Right lung (tissue), 2 donors: ENCODE measurements at regions not wholly inside any gene's neighbourhood (a gene's known extent, or its start where the extent isn't known, plus 50 kb on each side); places are given as distances from the start of the nearest gene placed in this dataset.
"Not testable (repeated sequence)": the region's sequence is repeated elsewhere in the genome, so short reads cannot be mapped to it uniquely, and the experiment has no call there.

Experiments
- DNase-seq, 2 donors: peaks; one replicate each; pipeline ENCODE4 v3.0.0-alpha.2; 2013

DNA sequence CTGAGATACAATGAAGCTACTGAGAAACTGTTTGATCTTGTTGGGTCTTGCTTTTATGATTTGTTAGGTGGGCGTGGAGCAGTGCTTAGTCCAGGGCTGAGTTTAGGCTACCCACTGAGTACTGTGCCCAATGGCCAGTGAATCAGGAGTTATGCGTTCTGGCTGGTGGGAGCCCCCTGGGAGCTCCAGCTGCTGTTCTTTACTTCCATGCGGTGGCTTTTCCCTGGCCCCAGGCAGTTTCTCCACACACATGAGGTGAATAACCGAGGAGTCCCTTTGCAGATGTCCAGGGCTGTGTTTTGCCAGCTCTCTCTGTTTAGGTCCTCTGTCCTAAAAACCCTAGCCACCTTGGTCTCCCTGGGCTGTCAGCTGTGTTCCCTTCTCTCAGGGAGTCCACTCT, 106.5 kb downstream of the KLF13 start:
- no peak for DNase-seq

DNA sequence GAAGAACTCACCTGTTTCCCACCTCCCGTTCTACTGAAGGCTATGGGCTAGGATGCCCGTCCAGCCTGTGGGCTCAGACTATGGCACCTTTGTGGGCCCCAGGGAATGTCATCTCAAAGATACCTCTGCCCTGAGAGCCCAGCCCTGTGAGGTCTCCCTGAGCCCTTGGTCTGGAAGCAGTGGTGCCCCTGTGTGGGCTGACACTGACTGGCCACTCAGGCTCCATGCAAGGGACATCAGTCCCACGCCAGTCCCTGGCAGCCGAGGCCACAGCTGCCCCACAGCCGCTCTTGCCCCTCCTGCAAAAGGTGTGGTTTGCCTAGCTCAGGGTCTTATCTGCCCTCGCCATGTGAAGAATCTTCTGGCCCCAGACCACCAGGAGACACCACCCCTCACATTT, 106.9 kb downstream of the KLF13 start:
- no peak for DNase-seq

DNA sequence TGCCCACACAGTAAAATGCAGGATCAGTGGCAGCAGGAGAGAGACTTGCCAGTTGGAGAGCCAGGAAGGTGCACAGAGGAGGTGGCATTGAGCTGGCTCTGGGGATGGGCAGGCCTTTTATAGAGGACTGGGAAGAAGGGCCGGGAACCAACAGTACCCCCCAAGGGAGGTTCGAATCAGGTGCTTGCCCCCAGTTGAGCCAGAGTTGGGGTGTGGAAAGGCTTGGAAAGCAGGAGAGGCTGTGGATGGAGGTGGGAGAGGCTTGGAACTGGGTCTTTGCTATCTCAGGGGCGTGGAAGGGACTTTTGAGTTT, 107.6 kb downstream of the KLF13 start:
- DNase-seq: no peak

DNA sequence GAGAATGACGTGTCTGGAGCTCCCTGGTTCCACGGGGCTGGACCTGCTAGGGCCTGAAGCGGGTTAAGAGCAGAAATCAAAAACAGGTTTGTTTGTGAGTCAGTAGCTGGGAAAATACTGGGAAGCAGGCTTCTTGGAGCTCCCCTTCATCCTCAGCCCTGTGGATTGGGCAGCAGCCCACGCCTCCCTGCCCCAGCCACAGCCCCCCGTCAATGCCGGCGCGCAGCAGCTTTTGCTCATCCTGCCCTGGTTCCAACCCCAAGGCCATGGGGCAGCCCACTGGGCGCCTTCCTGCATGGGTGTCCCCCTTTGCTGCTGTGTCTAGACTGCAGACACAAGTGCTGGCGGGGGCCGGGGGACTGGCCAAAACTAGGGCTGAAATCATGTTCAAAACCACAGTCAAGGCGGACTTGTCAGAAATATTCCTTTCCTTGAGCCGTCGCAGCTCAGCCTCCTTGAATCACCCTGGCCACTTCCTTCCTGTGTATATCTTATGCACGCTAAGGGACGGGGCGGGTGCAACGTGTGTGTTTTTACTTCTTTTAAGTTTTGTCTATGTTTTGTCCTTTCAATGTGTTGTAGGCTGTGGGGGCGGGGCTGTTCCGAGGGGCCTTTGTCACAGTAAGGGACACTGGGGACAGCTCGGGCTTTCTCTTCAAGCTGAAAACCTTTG, 108.1 kb downstream of the KLF13 start:
- peak in 1 of 2 donors; percentile 19 for DNase-seq

DNA sequence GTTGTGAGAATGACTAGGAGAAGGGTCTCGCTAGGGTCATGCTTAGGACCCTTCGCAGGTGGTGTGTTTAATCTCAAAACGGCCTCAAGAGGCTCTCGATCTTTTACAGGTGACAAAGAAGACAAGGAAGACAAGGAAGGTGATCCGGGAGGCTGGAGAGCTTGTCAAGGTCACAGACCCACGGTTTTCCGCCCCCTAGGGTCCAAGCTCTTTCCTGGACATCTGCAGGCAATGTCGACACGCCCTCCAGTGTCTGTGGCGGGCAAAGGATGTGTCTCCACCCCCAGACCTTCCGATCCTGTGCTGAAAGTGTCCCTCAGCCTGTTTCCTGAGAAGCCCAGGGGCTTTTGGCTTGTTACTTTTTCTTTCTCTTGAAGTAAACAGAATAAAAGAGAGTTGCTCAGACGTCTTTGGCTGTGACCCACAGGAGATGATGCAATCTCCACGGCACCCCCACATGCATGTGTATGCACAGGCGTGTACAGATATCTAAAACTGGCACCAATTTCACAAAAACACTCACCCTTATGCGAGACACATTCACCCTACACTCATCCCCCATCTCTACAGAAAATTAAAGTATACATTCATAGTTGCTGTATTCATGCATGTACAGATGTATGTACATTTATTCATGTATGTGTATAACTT, 108.8 kb downstream of the KLF13 start:
- peak; percentile 42 to 45 for DNase-seq

DNA sequence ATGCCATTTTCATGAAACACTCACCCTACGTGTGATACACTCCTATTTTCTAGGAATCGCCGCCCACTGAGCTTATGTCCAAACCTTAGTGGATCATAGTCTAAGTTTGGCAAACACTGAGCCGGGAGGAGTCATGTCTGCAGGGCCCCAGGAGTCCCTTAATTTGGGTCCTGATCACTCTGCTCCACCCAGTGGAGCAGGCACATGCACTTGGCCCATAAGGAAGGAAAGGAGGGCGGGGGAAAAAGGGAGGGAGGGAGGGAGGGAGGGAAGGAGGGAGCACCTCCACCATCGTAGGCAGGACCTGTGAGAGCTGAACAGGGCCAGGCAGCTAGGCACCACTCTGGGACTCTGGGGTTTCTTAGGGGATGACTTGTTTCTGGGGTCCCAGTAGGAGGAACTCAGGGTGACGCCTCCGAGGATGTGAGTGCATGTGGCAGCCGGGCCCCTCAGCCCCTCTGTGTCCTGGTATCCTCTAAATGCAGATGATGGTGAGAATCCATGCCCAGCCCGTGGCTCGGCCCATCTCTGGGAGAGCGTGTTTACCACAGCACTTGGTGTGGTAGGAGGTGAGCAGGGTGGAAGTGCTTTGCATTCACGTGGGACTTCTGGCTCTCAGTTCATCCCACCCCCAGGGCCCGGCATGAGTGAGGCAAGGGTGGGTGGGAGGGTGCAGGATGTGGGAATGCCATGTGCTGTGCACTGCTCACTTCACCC, 109.4 kb downstream of the KLF13 start:
- no peak for DNase-seq

DNA sequence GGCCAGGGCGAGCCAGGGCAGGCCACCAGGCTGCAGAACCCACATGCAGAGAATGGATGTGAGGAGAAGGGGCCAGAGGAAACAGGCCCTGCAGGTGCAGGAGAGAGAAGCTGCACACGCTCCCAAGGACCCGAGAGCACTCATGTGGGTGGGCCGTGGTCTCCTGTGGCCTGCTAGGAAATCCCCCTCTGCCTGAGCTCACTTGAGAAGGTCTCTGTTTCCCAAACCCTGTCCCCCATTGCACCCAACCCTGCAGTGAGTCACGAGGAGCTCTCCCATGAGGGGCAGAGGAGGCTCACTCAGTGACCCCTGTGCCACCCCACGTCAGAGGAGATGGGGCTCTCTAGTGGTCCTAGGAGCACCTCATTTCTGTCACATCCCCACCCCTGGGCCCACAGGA, 111.1 kb downstream of the KLF13 start:
- no peak for DNase-seq

DNA sequence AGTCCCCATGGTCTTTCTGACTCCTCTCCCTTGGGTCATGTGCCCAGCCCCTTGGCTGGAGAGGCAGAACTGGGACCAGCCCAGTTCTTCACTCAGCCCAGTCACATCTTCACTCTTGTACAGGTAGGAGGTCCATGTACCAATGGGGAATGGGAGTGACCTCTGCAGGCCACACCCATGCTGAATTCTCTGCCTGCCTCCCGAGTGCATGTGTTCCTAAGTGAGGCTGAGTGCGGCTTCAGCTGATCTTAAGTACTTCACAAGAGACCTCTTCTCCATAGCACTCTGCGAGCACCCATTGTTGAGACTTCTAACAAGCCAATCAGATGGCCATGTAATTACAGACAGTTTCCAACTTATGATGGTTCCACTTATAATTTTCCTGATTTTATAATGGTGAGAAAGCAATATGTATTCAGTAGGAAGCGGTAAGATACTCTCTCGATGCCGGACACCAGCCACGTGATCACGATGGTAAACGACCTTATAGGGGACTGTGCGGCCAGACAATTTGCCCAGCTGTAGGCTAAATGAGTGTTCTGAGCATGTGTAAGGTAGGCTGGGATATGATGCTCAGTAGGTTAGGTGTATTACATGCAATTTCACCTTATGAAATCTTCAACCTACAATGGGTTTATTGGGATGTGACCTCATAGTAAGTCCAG, 112.1 kb downstream of the KLF13 start:
- no peak for DNase-seq

DNA sequence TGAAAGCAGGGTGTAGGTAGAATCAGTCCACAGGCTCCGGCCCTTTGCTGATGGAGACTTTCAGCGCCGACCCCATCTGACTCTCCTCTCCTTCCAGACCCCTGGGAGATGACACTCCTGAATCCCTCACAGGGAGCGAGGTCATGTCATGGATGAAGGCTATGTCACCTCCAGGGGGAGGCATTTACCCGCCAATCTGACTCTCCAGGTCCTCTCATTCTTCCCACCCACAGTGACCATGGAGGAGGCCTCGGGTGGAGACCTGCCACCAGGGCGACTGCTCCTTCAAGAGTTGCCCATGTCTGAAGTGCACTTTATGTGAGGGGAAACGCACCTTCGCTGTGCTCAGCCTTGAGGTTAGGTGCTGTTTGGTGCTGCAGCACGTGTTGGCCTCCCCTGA, 112.7 kb downstream of the KLF13 start:
- DNase-seq: no peak

DNA sequence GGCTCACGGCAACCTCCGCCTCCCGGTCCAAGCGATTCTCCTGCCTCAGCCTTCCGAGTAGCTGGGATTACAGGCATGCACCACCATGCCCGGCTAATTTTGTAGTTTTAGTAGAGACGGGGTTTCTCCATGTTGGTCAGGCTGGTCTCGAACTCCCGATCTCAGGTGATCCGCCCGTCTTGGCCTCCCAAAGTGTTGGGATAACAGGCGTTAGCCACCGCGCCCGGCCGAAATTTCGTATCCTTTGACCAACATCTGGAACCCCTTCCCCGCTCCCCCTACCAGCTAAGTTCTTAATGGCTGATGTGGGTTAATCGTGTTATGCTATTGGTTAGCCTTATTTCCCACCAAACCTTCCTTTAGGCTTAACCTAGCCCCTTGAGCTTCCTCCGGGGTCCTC, 113.6 kb downstream of the KLF13 start:
- DNase-seq: not testable (repeated sequence)

DNA sequence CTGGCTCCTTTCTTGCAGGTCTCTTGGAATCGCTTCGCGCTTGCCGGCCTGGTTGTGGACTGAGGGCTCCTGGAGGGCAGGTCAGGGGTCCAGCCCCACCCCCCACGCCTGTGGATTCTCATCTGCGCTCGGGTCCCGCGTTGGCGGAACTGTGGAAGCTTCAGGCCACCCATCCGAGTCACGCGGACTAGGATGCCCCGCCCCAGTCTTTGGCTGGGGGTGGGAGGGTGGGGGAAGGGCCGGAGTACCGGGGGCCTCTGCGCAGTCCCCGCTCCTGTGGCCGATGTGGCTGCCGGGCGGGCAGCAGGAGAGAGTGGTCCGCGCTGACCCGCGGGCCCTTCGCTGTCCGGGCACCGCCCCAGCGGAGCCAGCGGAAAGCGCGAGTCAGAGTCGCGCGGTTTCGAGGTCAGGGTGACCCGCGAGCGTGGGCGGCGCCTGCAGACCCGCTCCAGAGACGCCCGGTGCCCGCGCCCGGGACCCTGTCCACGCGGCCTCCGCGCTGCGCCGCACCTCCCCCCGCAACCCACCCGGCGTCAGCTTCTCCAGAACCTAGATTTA, 114.2 kb downstream of the KLF13 start:
- peak in 1 of 2 donors; percentile 20 for DNase-seq

DNA sequence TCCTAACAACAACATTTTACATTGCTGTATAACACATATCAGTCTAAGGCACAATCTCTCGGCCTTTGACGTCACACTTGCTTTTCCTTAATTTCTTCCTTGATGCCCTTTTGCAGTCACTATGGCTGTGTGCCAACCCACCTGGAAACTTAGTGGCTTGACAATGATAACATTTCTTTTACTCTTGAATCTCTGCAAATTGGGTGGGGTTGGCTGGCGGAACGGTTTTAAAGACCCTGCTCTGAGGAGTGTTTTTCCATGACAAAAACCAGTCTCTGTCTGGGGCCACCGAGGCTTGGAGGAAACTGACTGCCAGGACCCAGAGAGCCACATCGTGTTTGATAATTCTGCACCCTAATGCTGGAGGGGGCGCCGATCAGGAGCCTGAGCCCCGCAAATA, 115.6 kb downstream of the KLF13 start:
- no peak for DNase-seq

DNA sequence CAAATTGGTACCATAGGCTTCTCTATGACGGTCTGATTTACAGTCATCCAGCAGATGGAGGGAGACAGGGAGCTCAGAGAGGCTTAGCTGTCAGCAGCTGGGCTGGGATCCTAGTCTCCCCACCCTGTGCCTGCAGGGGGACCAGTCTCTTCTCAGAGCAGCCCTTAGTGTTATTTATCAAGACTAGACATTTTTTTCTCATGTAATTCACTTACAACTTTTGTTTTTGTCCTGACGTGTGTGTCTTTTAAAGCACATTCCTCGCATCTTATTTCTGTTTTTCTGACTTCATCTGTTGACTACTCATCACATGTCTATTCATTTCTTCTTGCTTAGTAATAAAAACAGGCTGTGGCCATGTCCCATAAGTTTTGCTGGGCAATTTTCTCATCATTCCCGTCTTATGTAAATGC, 116.1 kb downstream of the KLF13 start:
- DNase-seq: no peak

DNA sequence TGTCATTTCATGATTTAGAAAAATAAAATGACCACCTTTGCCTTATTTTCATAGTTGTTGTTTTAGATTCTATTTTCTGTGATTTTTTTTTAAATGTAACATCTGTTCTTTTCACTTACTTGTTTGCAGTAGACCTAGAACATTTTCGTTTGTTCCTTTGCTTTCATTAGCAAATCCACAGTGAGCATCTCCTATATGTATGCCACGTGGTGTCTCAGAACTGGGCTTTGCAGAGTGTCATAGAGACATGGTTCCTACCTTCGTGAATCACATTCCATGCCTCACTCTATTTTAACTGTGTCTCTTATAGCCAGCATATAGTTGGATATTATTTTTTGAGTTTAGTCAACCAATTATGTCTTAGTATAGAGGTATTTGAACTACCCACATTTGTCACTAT, 118.2 kb downstream of the KLF13 start:
- DNase-seq: no peak

DNA sequence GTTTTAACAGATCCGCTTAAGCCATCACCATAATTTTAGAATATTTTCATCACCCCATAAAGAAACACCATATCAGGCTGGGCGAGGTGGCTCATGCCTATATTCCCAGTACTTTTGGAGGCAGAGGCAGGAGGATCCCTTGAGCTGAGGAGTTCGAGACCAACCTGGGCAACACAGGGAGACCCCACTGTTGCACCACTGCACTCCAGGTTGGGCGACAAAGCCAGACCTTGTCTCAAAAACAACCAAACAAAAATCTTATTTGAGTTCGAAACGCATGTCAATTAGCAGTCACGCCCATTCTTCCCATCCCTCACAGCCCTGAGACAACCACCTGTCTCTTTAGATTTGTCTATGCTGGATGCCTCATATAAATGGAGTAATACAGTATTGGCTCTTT, 119.9 kb downstream of the KLF13 start:
- no peak for DNase-seq

DNA sequence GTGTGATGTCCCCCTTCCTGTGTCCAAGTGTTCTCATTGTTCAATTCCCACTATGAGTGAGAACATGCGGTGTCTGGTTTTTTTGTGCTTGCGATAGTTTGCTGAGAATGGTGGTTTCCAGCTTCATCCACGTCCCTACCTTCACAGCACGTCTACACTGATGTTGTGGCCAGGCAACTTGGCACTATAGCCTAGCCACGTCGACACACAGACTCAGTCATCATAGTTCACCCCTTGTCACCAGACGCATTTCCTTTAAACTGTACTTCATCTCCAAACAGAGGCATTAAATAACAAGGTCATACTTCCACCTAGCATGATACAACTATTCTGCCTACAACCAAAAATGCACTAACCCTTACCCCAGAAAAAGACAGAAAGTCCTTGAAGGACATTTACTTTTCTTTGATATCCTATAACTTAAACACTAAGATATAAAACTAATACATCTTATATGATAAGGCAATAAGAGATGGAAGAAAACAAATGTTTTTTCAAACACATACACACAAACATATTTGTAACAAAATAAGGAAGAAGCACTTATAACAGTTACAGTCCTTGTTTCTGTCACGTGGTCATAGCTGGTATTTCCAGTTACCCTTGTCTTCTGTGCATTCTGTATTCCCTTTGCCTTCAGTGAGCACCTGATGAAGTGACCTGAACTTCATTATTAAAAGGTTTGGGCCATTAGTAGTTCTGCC, 121.4 kb downstream of the KLF13 start:
- no peak for DNase-seq

DNA sequence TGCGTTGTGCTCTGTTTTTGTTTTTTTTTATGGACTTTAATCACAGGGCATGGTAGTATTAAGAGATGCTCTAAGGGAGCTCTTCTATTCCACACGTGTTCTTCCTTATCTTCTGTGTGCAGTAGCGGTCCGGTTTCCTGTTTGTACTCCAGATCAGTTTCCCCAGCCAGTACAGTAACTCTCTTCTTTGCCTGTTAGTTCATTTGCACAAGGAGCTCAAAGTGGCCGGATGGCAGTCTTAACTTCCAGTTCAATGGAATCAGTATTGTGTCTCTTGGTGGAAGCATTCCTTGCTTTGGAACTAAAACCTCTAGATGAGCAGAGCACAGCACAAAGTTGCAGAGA, 122.0 kb downstream of the KLF13 start:
- DNase-seq: no peak

DNA sequence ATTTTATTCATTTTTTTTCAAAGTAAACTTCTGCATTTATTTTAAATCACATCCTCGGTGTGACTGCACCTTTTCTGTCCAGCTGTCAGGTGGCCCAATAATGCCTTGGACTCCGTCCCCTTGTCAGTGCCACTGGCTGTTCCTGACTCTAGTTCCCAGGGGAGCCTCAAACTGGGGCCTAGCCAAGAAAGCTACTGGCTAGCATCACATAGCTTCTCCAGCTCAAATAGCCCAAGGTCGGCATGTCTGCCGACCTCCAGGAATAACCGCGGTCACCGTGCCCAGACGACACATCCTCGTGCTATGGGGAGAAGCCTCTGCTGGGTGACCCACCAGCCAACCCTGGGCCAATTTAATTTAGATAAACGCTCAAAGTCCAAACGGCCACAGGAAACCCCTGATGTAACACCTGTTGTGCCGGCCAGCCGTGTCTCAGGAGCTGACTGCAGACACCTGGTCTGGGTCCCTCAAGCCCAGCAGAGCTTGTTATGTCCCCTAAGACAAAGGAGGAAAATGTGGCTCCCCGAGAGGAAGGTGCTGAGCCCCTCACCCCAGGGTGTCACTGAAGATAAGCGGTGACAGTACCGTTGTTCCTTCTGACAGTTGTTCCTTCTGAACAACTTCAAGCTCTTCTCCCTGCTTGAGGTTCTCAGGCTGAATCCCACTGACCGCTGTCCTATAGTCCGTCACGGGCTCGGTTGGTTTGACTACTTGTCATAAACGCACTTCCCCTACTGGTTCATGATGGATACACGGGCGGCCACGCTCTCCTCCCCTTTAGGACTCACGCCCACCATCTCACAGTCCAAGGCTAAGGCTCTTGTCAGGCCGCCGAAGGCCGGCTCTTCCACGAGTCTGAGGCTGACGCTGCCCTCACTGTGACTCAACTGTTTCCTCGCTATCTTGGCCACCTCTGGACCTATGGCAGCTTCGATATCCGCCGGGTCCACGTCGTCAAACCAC, 126.2 kb downstream of the KLF13 start:
- no peak for DNase-seq

DNA sequence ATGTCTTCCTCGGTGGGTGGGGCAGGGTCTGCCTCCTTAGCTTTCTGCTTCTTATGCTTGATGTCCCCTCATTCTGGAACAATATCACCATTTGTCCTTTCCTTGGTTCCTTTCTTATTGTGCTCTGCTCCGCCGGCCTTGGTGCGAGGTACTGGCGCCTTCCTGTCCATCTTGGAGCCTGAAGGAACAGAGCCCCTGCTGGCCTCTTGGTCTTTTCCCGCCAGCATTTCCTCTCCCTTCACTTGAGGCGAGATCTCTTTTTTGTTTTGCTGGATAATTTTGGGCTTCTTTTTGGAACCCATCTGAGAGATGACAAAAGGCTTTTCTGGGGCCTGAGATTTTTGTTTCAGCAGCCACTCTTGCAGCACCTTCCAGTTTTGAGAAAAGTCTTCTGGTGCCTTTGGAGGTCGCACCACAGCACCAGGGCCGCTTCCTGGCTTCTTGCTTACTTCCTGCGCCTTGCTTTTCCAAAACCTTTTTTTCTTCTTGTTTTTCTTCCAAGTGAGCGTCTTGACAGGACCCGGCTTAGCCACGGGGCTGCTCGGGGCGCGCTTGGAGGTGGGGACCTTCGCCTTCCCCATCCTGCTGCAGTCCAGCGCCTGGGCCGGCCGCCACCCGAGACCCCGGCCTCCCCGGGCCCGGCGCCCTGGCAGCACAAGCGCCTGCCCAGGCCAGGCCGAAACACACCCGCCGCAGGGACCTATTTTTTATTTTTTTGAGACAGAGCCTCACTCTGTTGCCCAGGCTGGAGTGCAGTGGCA, 127.1 kb downstream of the KLF13 start:
- DNase-seq: no peak

DNA sequence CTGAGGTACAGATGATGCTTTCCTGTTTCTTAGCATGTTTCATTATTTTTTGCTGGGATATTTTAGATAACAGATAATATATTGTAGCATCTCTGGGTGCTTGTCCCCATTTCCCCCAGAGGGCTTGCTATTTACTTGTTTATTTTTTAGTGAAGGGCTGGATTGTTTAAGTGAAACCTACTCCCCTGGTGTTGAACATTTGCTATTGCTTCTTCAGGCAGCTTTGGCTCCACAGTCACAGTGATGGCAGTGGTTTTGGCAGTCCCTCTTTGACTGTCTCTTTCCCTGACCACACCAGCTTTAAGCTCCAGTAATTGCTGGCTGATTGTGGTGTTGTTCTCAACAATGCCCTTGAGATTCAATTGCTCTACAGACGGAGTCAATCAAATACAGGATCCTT, 128.9 kb downstream of the KLF13 start:
- no peak for DNase-seq
